CD14-positive monocyte (primary cell): ENCODE measurements at regions not wholly inside any gene's neighbourhood (a gene's known extent, or its start where the extent isn't known, plus 50 kb on each side); places are given as distances from the start of the nearest gene placed in this dataset.

Source experiments
- DNase-seq, 3 donors: peaks; one replicate each; pipeline ENCODE4 v3.0.0-alpha.2; 2011 to 2022
- H2AFZ ChIP-seq: 2 replicates; pipeline ENCODE4 v1.6.0; 2012; ENCODE audit warnings: mild to moderate bottlenecking, low read depth, low read length, inconsistent platforms; ENCODE audit not compliant: insufficient read depth, poor library complexity, severe bottlenecking
- H3K27ac ChIP-seq, 2 donors: 1 replicate in 1 of 2; 2 replicates in 1 of 2; pipeline ENCODE4 v1.5.1; 2012 to 2013; ENCODE audit warnings: low read length in 2 of 2, control low read depth in 1 of 2, inconsistent platforms in 1 of 2, low read depth in 1 of 2, mild to moderate bottlenecking in 1 of 2
- H3K27me3 ChIP-seq, 2 donors: one replicate each; pipeline versions ENCODE4 v1.6.0 to v1.6.1; 2011 to 2013; ENCODE audit warnings: low read length in 2 of 2; ENCODE audit not compliant: control insufficient read depth in 2 of 2, insufficient read depth in 2 of 2
- H3K36me3 ChIP-seq, 2 donors: replicated peaks in 1 of 2; 1 replicate in 1 of 2; 2 replicates in 1 of 2; pipeline versions ENCODE4 v1.5.1 to v1.6.1; 2012 to 2013; ENCODE audit warnings: low read length in 2 of 2, control low read depth in 1 of 2, inconsistent platforms in 1 of 2, mild to moderate bottlenecking in 1 of 2; ENCODE audit not compliant: insufficient read depth in 2 of 2, control insufficient read depth in 1 of 2
- H3K4me1 ChIP-seq, 2 donors: 1 replicate in 1 of 2; 2 replicates in 1 of 2; pipeline versions ENCODE4 v1.5.1 to v1.6.1; 2012 to 2013; ENCODE audit warnings: low read length in 2 of 2, control low read depth in 1 of 2, inconsistent platforms in 1 of 2, mild to moderate bottlenecking in 1 of 2, moderate library complexity in 1 of 2; ENCODE audit not compliant: insufficient read depth in 2 of 2, control insufficient read depth in 1 of 2
- H3K4me2 ChIP-seq: replicated peaks from 2 replicates; pipeline ENCODE3; 2012; ENCODE audit warnings: low read length, moderate library complexity, mild to moderate bottlenecking; ENCODE audit not compliant: poor library complexity, severe bottlenecking; ENCODE audit errors: extremely low read depth
- H3K4me3 ChIP-seq, 3 experiments: fragments of 200-600 bp in 1 of 3; sonication (generic) in 1 of 3; replicated peaks in 1 of 3; 1 replicate in 2 of 3; 2 replicates in 1 of 3; pipeline ENCODE4 v1.5.1; 2011 to 2013; ENCODE audit warnings: low read length in 3 of 3, mild to moderate bottlenecking in 3 of 3, control low read depth in 2 of 3, low read depth in 2 of 3, inconsistent platforms in 1 of 3, moderate library complexity in 1 of 3
- H3K79me2 ChIP-seq: 2 replicates; pipeline ENCODE4 v1.6.0; 2012; ENCODE audit warnings: mild to moderate bottlenecking, control low read depth, inconsistent platforms, low read length, moderate library complexity; ENCODE audit not compliant: insufficient read depth
- H3K9ac ChIP-seq: 2 replicates; pipeline ENCODE4 v1.6.0; 2017; ENCODE audit warnings: low read length, mild to moderate bottlenecking; ENCODE audit not compliant: insufficient read depth, poor library complexity, severe bottlenecking
- H3K9me3 ChIP-seq, 2 donors: replicated peaks in 1 of 2; 1 replicate in 1 of 2; 2 replicates in 1 of 2; pipeline versions ENCODE4 v1.5.1 to v1.6.1; 2012 to 2013; ENCODE audit warnings: low read length in 2 of 2, control low read depth in 1 of 2; ENCODE audit not compliant: control insufficient read depth in 1 of 2, insufficient read depth in 1 of 2
- H4K20me1 ChIP-seq: 2 replicates; pipeline ENCODE4 v1.6.0; 2012; ENCODE audit warnings: mild to moderate bottlenecking, low read length, control low read depth, moderate library complexity; ENCODE audit not compliant: insufficient read depth
- H3K27ac Mint-ChIP-seq, 7 donors: one replicate each; pipeline ENCODE4 v1.8.0; 2020; ENCODE audit warnings: mild to moderate bottlenecking in 7 of 7, mixed read lengths in 7 of 7, moderate library complexity in 6 of 7, inconsistent platforms in 2 of 7
- H3K27me3 Mint-ChIP-seq, 3 donors: one replicate each; pipeline ENCODE4 v1.8.0; 2021 to 2022; ENCODE audit warnings: low read depth in 3 of 3, mild to moderate bottlenecking in 3 of 3, mixed read lengths in 3 of 3, moderate library complexity in 3 of 3, inconsistent platforms in 1 of 3
- H3K36me3 Mint-ChIP-seq, 2 donors: one replicate each; pipeline ENCODE4 v1.8.0; 2020; ENCODE audit warnings: mixed read lengths in 2 of 2, inconsistent platforms in 1 of 2, mild to moderate bottlenecking in 1 of 2
- H3K4me1 Mint-ChIP-seq: one replicate; pipeline ENCODE4 v1.8.0; 2020; ENCODE audit warnings: mild to moderate bottlenecking, mixed read lengths
- H3K4me3 Mint-ChIP-seq, 2 donors: one replicate each; pipeline ENCODE4 v1.8.0; 2020; ENCODE audit warnings: mild to moderate bottlenecking in 2 of 2, mixed read lengths in 2 of 2, moderate library complexity in 1 of 2
- H3K9me3 Mint-ChIP-seq, 7 donors: one replicate each; pipeline ENCODE4 v1.8.0; 2020 to 2022; ENCODE audit warnings: mixed read lengths in 7 of 7, mild to moderate bottlenecking in 6 of 7, moderate library complexity in 6 of 7, inconsistent platforms in 2 of 7
- WGBS: methylation state at CpG from one replicate; pipeline ENCODE4 v1.1.5; 2013; ENCODE audit warnings: missing lambda C conversion rate; ENCODE audit not compliant: insufficient coverage; 5-methylcytosine and 5-hydroxymethylcytosine counted together
- intact Hi-C, 2 donors: fragments of 100-400 bp; cut with micrococcal nuclease; formaldehyde crosslinking; loops; one replicate each; pipeline versions ENCODE4 v1.15.0 to v1.15.1; 2023
- TF ChIP-seq, protein P1 (sequence below): fragments of 200-600 bp; IDR thresholded peaks from one replicate; pipeline ENCODE4 v1.8.0; 2022; ENCODE audit warnings: antibody characterized with exemption, mild to moderate bottlenecking

GRCh38 chr12:103241184-103241583 is 254.6 kb downstream of the C12orf42 start:
- Mint-ChIP-seq H3K4me3 (no peak overlapping the region), H3K9me3 (peaks cover 0 to 4% (median 0%) of the 10 kb centered on the region in 7 donors)
- no CpG with 5 or more reads among the region's 2 CpGs for WGBS

GRCh38 chr12:103244596-103244995 is 251.2 kb downstream of the C12orf42 start:
- H3K27me3 ChIP-seq, result no peaks in the 10 kb centered on the region
- TF ChIP-seq, protein P1, sequence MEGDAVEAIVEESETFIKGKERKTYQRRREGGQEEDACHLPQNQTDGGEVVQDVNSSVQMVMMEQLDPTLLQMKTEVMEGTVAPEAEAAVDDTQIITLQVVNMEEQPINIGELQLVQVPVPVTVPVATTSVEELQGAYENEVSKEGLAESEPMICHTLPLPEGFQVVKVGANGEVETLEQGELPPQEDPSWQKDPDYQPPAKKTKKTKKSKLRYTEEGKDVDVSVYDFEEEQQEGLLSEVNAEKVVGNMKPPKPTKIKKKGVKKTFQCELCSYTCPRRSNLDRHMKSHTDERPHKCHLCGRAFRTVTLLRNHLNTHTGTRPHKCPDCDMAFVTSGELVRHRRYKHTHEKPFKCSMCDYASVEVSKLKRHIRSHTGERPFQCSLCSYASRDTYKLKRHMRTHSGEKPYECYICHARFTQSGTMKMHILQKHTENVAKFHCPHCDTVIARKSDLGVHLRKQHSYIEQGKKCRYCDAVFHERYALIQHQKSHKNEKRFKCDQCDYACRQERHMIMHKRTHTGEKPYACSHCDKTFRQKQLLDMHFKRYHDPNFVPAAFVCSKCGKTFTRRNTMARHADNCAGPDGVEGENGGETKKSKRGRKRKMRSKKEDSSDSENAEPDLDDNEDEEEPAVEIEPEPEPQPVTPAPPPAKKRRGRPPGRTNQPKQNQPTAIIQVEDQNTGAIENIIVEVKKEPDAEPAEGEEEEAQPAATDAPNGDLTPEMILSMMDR, result no peak
- no peaks in the 10 kb centered on the region for H3K27me3 Mint-ChIP-seq
- DNase-seq, result no peak
- no peaks in the 10 kb centered on the region for H4K20me1 ChIP-seq
- no peak overlapping the region for H3K9ac ChIP-seq
- H3K4me3 ChIP-seq, result no peak overlapping the region
- no peaks in the 10 kb centered on the region for H3K36me3 Mint-ChIP-seq
- no peak overlapping the region for H2AFZ ChIP-seq
- no peaks in the 10 kb centered on the region for H3K36me3 ChIP-seq
- no peaks in the 10 kb centered on the region for H3K4me1 Mint-ChIP-seq
- H3K9me3 ChIP-seq, result no peaks in the 10 kb centered on the region
- H3K4me3 Mint-ChIP-seq, result no peak overlapping the region
- H3K79me2 ChIP-seq, result no peaks in the 10 kb centered on the region
- intact Hi-C loops, result no loop called here
- H3K27ac Mint-ChIP-seq, result no peak overlapping the region
- no peaks in the 10 kb centered on the region for H3K4me1 ChIP-seq
- H3K27ac ChIP-seq, result no peak overlapping the region
- peaks cover 0 to 2% (median 0%) of the 10 kb centered on the region in 7 donors for H3K9me3 Mint-ChIP-seq
- no peak overlapping the region for H3K4me2 ChIP-seq

More at GRCh38 chr12:103241184-103241583, 254.6 kb downstream of the C12orf42 start:
- no peaks in the 10 kb centered on the region for H3K79me2 ChIP-seq
- H3K36me3 ChIP-seq, result no peaks in the 10 kb centered on the region
- H3K4me1 Mint-ChIP-seq, result no peaks in the 10 kb centered on the region
- H3K9me3 ChIP-seq, result no peaks in the 10 kb centered on the region
- no peaks in the 10 kb centered on the region for H3K27me3 Mint-ChIP-seq
- no peaks in the 10 kb centered on the region for H3K27me3 ChIP-seq
- no peak overlapping the region for H3K4me3 ChIP-seq
- no peak overlapping the region for H3K27ac ChIP-seq
- TF ChIP-seq, protein P1, result no peak
- no peak overlapping the region for H2AFZ ChIP-seq
- no peaks in the 10 kb centered on the region for H4K20me1 ChIP-seq
- no peak overlapping the region for H3K4me2 ChIP-seq
- intact Hi-C loops, result no loop called here
- peak overlapping the region in 1 of 7 donors; percentile 30 for H3K27ac Mint-ChIP-seq
- DNase-seq, result no peak
- H3K4me1 ChIP-seq, result no peaks in the 10 kb centered on the region
- H3K9ac ChIP-seq, result no peak overlapping the region
- no peaks in the 10 kb centered on the region for H3K36me3 Mint-ChIP-seq
